ENCODE measurements at regions not wholly inside any gene's neighbourhood (a gene's known extent, or its start where the extent isn't known, plus 50 kb on each side); places are given as distances from the start of the nearest gene placed in this dataset.

GRCh38 chr18:44107187-44107586, 573.5 kb upstream of the SETBP1 start:
- ATAC-seq (ENCODE audit: low FRiP score) (no peak), DNase-seq (ENCODE audit: low spot score) (no peak)
- TF ChIP-seq, protein P1, sequence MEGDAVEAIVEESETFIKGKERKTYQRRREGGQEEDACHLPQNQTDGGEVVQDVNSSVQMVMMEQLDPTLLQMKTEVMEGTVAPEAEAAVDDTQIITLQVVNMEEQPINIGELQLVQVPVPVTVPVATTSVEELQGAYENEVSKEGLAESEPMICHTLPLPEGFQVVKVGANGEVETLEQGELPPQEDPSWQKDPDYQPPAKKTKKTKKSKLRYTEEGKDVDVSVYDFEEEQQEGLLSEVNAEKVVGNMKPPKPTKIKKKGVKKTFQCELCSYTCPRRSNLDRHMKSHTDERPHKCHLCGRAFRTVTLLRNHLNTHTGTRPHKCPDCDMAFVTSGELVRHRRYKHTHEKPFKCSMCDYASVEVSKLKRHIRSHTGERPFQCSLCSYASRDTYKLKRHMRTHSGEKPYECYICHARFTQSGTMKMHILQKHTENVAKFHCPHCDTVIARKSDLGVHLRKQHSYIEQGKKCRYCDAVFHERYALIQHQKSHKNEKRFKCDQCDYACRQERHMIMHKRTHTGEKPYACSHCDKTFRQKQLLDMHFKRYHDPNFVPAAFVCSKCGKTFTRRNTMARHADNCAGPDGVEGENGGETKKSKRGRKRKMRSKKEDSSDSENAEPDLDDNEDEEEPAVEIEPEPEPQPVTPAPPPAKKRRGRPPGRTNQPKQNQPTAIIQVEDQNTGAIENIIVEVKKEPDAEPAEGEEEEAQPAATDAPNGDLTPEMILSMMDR (IDR thresholded peaks at IDR 0.05): no peak

DNA sequence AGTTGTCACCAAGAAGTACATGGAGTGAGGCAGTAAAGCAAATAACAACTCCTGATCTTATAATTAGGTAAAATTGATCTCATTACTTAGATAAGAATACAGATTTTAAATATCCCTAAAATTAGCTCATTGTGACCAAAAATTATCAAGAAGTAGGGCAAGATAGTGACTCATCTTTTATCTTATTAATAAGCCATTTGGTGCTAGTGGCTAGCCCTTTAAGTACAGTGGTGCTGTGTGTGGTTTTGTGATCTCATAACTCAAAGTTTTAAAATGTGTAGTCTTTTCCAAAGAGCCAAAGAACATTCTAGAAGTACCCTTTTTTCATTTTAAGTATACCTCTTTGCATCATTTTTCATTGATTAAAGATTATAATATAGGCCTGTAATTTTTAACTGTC, 569.4 kb upstream of the SETBP1 start:
- DNase-seq (ENCODE audit: low spot score): no peak
- no peak for ATAC-seq (ENCODE audit: low FRiP score)
- TF ChIP-seq, protein P1 (IDR thresholded peaks at IDR 0.05): no peak

- ATAC-seq (ENCODE audit: low FRiP score): no peak
- TF ChIP-seq, protein P1 (IDR thresholded peaks at IDR 0.05): no peak
- DNase-seq (ENCODE audit: low spot score): no peak
These were observed 562.9 kb upstream of the SETBP1 start for GRCh38 chr18:44117821-44118220.

- ATAC-seq (ENCODE audit: low FRiP score) (no peak), DNase-seq (ENCODE audit: low spot score) (no peak)
- TF ChIP-seq, protein P1 (IDR thresholded peaks at IDR 0.05): no peak
These were observed 561.1 kb upstream of the SETBP1 start for GRCh38 chr18:44119607-44120006.

GRCh38 chr18:44123743-44124142, 556.9 kb upstream of the SETBP1 start:
- no peak for ATAC-seq (ENCODE audit: low FRiP score)
- TF ChIP-seq, protein P1 (IDR thresholded peaks at IDR 0.05): no peak
- DNase-seq (ENCODE audit: low spot score): no peak

- ATAC-seq (ENCODE audit: low FRiP score) (no peak), DNase-seq (ENCODE audit: low spot score) (no peak)
- TF ChIP-seq, protein P1 (IDR thresholded peaks at IDR 0.05): no peak
These were observed 555.2 kb upstream of the SETBP1 start for GRCh38 chr18:44125446-44125845.

GRCh38 chr18:44126598-44126997, 554.1 kb upstream of the SETBP1 start:
- TF ChIP-seq, protein P1 (IDR thresholded peaks at IDR 0.05): no peak
- DNase-seq (ENCODE audit: low spot score) (no peak), ATAC-seq (ENCODE audit: low FRiP score) (no peak)

Data from omental fat pad (tissue), 3 donors.